HG03135 (cell line): ENCODE measurements at regions not wholly inside any gene's neighbourhood (a gene's known extent, or its start where the extent isn't known, plus 50 kb on each side); places are given as distances from the start of the nearest gene placed in this dataset.
A peak's percentile ranks its signal among the peaks of the same experiment; 100 is the strongest.
"Not testable (repeated sequence)": the region's sequence is repeated elsewhere in the genome, so short reads cannot be mapped to it uniquely, and the experiment has no call there.

Experiments used
- ATAC-seq: cut with Tn5 transposase; IDR thresholded peaks from one replicate; pipeline ENCODE4 v1.9.1; 2021; ENCODE audit warnings: mild to moderate bottlenecking, moderate library complexity; ENCODE audit not compliant: unreplicated experiment

DNA sequence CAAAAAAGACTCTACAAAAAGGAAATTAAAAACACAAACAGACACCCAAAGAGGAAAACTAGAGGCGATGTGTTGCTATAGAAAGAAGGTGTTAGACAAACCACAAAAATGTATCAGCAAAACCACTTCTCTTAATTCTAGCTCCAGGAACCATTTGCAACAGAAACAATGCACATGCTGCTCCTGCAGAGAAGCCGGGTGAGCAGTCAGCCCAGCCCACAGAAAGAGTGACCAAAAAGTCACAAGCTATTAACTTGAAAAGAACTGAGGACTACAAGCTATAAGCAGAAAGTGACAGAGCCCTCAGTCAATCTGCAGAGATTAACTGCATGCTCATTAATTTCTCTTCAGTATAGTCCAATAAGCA is 96.2 kb upstream of the KLHL13 start:
- ATAC-seq, result peak; percentile 59

DNA sequence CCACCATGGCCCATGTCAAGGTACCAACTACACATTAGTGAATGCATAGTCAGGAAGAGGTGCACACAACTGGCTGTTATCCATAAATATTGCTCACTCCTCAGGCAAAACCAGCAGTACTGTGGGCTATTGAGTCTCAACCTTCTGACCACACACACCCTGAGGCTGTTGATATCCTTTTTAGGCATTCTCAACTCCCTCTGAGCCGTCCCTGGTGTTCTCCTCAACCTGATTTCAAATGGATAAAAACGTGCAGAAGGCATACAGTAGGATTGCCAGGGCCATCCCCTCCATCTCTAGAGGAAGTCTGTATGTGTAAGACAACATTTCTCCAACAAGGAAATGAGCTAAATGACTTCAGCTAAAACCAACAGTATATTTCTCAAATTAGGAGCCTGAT is 98.7 kb upstream of the KLHL13 start:
- ATAC-seq, result no peak

DNA sequence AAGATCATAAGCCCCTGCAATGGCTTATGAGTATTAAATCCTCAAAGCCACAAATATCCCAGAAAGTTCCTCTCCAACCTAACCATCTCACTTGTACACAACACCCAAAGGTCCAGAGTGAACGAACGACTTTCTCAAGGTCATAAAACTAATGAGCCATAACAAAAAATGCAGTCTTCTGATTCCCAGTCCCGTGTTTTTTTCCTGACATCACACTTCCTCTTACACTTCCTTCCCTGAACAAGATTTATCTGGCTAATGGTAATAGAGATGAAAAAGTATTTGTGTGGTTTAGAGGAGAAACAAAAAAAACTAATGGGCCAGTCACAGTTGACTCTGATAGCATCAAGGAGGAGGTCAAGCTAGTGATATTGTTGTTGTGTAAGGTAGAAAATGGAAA is 99.5 kb upstream of the KLHL13 start:
- ATAC-seq, result no peak

DNA sequence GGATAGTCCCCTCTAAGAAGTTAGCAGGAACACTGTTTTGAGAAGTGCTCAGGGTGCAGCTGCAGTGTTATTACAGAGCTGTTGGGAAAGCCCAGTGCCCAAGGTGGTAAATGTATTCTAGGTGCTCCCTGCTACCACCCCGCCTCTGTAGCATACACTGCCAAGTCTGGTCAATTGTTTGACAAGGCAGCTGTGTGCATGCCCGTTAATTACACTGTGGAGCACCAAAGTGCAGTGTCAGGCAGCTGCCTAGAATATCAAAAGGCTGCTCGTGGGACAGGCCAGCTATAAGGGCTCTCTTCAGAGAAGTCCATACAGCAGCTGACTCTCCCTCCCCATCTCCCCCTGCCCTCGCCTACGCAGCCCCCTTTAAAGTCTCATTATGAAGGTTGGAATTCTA is 99.9 kb upstream of the KLHL13 start:
- ATAC-seq, result no peak

DNA sequence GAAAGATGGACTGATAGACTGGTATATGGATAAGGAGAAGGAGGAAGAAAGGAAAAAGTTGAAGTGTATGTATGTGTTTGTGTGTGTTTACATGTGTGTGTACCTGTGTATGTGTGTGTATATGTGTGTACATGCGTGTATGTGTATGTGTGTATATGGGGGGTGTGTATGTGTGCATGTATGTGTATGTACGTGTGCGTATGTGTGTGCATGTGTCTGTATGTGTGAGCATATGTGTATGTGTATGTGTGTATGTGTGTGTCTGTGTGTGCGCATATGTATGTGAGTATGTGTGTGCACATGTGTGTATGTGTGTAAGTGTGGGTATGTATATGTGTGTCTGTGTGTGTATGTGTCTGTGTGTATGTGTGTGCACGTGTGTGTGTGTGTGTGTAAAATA is 101.5 kb upstream of the KLHL13 start:
- ATAC-seq, result no peak

DNA sequence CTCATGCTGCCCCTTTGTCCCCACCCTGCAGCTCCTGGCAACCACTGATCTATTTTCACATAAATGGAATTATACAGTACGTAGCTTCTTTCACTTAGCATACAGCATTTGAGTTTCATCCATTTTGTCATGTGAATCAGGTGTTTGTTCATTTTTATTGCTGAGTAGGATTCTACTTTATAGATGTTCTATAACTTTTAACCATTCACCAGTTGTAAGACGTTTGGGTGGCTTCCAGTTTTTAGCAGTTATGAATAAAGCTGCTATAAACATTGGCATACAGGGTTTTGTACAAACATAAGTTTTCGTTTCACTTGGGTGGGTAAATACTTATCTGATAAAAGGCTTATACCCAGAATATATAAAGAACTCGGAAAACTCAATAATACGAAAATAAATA is 102.3 kb upstream of the KLHL13 start:
- ATAC-seq, result no peak

DNA sequence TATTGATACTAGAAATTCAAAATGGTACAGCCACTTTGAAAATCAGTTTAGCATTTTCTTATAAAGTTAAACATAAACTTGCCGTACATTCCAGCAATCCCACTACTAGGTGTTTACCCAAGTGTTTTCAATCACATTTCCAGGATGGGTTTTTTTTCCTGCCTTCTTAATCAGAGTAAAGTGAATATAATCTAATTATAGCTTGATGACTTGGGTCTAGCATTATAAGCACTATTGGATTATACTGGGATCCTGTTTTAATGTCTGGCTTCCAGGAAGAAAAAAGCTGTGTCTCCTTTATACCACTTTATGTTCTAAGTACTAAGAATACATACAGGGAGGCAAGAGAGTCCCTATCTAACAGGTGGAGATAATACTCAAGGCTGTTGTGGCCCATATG is 103.3 kb upstream of the KLHL13 start:
- ATAC-seq, result no peak

DNA sequence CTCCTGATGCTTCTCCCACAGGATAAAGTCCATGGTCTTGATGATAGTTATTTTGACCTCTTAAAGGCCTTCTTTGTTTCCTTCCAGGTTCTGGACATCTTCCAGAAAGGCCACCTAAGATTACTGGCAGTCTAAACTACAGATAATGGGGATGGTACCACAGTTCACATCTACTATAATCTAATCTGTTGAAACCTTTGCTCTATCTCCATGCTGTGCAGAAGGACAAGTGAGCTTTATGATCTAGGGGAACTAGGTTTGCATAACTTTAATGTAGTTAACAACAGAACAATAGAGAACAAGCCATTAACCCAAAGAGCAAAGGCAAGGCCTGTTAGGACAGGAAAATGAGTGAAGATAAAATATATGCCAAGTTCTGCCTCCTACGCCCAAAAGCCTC is 103.9 kb upstream of the KLHL13 start:
- no peak for ATAC-seq

DNA sequence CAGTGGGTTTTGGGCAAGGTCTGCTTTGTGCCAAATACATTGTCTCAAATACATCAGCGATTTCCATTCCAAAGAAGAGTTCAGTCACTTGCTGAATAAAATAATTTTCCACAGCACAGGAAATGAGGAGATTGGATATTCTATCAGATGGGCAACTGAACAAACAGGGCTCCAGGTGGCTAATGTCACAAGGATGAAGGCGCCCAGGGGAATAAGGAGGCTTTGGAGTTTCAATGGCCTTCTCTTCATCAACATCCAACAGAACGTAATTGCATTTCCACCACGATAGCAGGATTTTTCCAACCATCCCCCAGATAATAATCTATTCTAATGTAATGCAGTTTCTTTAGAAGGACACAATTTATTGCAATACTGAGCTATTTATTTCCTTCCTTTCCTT is 104.7 kb upstream of the KLHL13 start:
- ATAC-seq, result no peak

DNA sequence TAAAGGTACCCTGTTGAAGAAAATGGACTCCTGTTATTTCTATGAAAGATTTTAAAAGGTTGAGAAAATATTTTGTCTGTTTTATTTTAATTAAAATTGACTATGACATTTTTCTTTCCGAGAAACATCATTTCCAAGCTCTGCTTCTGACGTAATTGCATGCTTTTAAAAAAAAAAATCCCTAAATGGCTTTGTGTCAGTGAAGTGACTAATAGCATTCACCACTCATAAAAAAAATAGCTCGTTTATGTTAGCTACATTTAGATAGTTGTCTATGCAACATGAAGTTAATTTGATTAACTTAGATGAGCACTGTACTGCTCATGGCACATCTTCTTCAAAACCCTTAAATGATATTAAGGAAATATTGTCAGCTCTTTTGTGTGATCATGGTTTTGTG is 105.1 kb upstream of the KLHL13 start:
- ATAC-seq, result no peak

DNA sequence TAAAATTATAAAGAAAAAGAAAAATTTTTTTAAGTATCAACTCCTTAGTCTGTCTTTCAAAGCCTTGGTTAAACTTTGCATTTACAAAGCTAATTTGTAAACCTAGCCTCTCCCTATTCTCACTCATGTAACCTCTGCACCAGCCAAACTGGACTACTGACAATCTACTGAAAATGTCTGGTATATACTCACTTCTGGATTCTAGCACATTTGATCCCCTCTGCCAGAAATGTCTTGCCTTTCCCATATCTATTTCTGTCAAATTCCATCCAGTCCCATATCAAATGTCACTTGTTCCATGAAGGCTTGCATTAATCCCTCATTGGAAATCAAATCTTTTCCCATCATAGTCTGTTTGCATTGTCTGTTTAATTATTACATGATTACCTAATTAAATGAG is 105.8 kb upstream of the KLHL13 start:
- ATAC-seq, result no peak

DNA sequence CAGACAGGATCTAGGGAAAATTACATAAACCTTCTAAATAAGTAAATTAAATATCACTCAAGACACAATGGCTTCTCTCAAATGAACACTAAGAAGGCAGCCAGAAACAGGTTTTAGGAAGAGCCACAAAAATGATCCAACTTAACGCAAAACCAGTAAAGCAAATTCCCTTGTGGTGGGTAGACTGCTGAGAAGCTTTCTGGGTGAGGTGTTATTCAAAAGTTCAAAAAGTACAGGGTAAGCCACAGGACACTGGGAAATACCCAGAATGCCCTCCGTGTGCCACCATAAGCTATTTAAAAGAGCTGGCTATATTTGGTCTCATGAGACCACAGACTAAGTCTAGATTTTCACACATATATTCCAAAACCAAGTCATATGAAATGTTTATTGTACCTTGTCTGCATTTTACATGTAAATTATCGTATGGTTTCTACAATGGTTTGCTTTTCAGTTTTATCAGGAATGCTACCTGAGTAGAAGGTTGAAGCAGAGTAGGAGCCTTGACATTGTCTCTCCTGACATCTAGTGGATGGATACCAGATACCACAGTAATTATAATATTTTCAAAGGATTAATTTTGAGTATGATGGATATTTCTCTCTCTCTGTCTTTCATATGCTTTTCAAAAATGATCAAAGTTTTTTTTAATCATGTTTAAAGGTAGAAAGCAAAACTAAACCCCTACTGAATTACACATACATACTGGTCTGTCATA is 109.3 kb upstream of the KLHL13 start:
- no peak for ATAC-seq

DNA sequence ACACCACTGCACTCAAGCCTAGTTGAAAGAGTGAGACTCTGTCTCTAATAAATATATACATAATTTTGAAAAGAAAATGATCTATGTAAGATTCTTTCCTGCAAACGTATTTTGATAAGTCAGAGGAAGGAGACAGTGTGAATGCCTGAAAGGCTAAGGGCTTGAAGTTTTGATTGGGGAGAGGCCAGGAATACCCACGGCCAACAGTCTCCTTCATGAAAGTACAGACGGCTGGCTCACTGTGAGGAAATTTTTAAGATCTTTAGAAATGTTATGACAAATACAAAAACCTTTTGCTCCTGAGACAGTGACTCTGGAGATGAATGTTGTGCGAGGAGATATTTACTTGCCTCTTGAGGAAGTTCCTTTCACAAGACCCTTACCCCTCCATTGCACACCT is 111.4 kb upstream of the KLHL13 start:
- ATAC-seq, result no peak

DNA sequence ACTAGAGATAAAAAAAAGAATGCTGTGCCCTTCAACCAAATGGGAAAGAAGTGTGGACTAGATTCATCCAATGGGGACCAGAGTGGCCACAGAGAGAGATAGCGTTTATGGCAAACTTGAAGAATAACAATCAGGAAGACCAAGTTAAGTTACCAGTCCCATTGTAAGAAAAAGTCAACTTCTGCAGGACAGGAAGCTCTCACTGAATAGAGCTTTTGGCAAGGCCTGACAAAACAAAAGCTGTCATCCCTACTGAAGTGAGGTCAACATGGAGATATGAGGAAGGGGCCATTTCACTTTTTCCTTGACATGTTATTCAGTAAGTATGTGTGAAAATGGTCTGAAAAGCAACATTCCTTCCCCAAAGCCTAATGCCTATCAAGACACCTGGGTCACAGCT is 111.8 kb upstream of the KLHL13 start:
- ATAC-seq, result no peak

DNA sequence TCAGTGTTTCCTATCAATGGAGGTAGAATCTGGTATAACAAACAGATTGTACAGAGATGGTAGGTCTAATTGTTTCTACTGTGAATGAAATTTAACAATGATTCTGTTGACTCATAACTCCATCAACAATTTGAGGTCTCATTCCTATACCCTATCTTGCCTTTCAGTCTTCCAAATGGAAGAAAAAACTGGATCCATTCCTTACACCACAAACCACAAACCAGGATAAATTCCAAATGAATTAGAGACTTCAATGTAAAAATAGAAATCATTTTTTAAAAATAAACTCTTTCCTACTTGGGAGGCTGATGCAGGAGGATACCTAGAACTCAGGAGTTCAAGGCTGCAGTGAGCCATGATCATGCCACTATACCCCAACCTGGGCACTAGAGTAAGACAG is 114.4 kb upstream of the WDR44 start:
- ATAC-seq, result no peak

DNA sequence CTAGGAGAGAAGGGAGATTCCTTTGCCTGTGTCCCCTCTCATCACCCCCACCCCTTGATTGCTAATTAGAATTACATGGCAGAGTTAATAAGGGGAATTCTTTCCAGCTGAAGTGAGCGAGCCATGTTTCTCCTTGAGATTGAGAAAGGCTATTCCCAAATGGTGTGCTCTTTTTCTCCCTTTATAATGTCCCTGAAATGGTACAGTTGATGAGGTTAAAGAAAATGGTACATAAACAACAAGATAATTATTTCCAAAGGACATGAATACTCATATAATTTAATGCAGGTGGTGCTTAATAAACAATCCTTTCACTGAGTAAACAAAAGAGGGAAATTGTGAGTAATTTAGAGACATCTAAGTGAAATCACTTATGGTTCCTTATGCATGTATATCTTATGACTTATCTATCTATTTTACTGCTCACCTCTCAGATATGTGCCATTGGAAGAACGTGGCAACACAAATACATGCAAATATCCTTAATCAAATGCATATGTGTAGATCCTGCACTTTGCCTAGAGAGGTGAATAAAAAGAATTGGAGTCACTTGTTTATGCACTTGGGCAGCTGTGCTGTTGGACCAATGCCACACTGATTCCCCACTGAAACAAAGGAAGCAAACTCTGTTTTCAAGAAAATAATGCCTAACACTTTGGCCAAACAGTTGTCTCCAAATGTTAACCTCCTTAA is 106.6 kb upstream of the WDR44 start:
- ATAC-seq, result no peak

DNA sequence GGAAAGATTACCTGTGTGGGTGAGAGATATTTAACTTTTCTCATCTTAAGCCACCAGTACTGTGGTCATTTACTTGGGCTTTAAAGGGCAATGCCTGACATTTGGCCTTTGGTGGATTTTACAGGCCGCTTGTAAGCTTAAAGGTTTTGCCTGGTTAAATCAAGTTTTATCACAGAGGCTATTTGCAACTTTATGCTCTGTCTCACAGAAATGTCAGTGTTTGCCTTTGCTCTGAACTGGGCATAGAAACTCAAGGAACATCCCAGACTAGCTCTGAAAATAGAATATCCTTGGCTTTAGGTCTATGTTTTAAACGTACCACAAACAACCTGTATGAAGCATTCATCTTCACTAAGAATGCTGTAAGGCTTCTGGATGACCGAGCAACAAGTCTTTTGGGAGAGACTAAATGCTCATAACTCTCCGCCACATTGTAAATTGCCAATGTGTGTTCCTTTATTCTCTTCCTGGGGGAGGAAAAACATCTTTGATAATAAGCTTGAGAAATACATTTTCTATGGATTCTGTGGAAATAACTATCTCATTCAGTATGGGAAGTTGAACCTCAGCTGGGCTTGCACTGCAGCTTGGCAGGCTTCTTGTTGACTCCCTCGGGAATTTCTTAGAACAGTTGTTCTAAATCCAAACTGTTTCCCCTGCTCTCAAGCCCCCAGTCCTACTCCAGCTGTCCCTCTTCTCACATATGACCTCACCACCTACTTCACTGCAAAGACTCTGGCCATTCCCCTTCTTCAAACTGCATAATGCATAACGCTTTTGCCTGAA is 105.8 kb upstream of the WDR44 start:
- ATAC-seq, result no peak

DNA sequence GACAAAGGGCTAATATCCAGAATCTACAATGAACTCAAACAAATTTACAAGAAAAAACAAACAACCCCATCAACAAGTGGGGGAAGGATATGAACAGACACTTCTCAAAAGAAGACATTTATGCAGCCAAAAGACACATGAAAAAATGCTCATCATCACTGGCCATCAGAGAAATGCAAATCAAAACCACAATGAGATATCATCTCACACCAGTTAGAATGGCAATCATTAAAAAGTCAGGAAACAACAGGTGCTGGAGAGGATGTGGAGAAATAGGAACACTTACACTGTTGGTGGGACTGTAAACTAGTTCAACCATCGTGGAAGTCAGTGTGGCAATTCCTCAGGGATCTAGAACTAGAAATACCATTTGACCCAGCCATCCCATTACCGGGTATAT is 98.9 kb upstream of the WDR44 start:
- not testable (repeated sequence) for ATAC-seq

DNA sequence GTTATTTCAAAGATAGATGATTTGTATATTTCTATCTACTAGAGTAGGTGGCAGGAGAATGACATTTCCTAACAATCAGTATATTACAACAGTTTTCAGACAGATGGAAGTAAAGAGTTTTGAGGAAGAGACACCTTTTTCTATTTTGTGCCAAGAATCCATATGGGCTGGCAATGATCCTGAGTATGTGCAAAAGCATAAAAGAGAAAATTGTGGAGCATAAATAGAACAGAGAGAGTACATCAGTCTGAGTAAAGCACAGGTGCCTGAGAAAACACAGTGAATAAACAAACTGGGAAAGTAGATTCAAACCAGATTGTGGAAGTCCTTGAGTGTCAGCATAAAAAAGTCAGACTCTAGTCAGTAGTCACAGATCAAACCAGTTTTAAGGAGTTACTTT is 96.8 kb upstream of the WDR44 start:
- ATAC-seq, result no peak

DNA sequence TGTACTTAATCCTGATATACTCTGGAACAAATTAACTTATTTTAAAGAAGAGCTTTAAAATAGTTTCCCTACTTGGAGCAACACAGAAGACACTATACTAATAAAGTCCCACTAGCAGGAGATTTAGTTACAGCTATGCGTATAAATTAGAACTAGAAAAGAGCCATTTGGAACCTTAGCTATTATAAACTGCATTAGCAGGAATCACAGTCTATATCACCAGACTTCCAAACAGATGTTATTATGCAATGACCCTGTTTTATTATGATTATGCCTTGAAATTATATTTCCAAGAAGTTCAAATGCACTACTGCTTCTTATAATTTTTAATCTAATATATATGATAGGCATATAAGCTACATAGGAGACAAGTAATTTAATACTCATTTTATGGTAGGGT is 95.5 kb upstream of the WDR44 start:
- ATAC-seq, result no peak

DNA sequence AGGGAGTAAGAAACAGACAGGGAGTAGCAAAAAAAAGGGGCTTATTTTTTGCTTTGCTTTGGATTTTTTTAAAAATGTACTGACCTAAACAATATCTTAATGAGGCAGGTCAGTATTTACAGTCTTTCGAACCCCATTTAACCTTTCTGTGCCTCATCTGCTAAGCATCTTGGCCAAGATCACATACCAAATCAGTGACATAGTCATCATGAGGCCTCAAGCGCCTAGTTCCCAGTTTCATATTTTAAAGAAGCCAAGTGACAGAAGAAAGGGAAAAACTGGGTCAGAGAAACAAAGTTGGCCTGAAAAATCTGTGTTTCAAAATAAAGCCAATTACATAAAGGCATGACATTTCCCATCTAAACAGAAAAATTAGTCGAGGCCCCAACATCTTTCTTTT is 94.6 kb upstream of the WDR44 start:
- ATAC-seq, result no peak

DNA sequence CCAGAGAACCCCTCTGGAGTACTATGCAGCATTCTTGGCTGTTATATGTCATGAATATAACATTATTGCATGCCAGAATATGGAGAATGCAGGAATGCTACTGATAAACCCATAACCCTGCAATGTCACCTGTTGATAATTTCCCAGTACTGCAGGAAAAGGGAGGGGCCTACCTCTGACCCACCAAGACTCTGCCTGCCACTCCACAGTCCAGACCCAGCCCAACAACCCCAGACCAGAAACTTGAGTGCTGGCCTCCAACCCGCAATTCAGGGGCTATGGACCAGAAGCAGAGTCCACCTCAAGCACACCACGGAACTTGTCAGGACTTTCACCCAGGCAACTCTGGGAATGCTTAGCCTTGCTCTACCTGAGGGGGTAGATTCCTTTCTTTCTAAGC is 92.9 kb upstream of the WDR44 start:
- ATAC-seq, result no peak
